MCF 10A (cell line): ENCODE measurements at regions not wholly inside any gene's neighbourhood (a gene's known extent, or its start where the extent isn't known, plus 50 kb on each side); places are given as distances from the start of the nearest gene placed in this dataset.

Source experiments
- BruUV-seq: library from RNA; stranded (reverse); fragments of 400-500 nt; replicated peaks from 2 replicates; lab custom pipeline; 2021; lab: Mats Ljungman, UMichigan
- CTCF ChIA-PET: fragments of 300-600 bp; sonication (Branson Sonifier 250); formaldehyde crosslinking; extraction: SDS; loops from one replicate; lab custom pipeline; 2021; ENCODE audit warnings: antibody characterized with exemption, inconsistent platforms; lab: Yijun Ruan, JAX
- POLR2A ChIA-PET: fragments of 300-600, 350-650 bp; sonication (Branson Sonifier 250); formaldehyde crosslinking; extraction: SDS; loops from one replicate; lab custom pipeline; 2020; ENCODE audit warnings: antibody characterized with exemption, inconsistent platforms; lab: Yijun Ruan, JAX
- DNase-seq: peaks from one replicate; pipeline ENCODE4 v3.0.0-alpha.2; 2018; ENCODE audit not compliant: unreplicated experiment
- H3K27ac Mint-ChIP-seq: one replicate; pipeline ENCODE4 v1.8.0; 2022; ENCODE audit warnings: mild to moderate bottlenecking, low read depth, mixed read lengths; ENCODE audit not compliant: unreplicated experiment
- H3K27me3 Mint-ChIP-seq: one replicate; pipeline ENCODE4 v1.8.0; 2022; ENCODE audit warnings: mixed read lengths; ENCODE audit not compliant: insufficient read depth, unreplicated experiment
- H3K36me3 Mint-ChIP-seq: one replicate; pipeline ENCODE4 v1.8.0; 2022; ENCODE audit warnings: mild to moderate bottlenecking, moderate library complexity, mixed read lengths; ENCODE audit not compliant: insufficient read depth, unreplicated experiment
- H3K4me1 Mint-ChIP-seq: one replicate; pipeline ENCODE4 v1.8.0; 2022; ENCODE audit warnings: mixed read lengths; ENCODE audit not compliant: insufficient read depth, unreplicated experiment
- H3K4me3 Mint-ChIP-seq: one replicate; pipeline ENCODE4 v1.8.0; 2022; ENCODE audit warnings: mild to moderate bottlenecking, moderate library complexity, mixed read lengths; ENCODE audit not compliant: unreplicated experiment
- H3K9me3 Mint-ChIP-seq: one replicate; pipeline ENCODE4 v1.8.0; 2022; ENCODE audit warnings: mixed read lengths; ENCODE audit not compliant: unreplicated experiment
- CTCF ChIP-seq: fragments of 200-600 bp; IDR thresholded peaks from one replicate; pipeline ENCODE4 v1.8.0; 2022; ENCODE audit warnings: antibody characterized with exemption, mild to moderate bottlenecking; ENCODE audit not compliant: unreplicated experiment
- intact Hi-C: fragments of 100-400 bp; cut with micrococcal nuclease; formaldehyde crosslinking; loops from 2 replicates; pipeline ENCODE4 v1.14.1; 2022

GRCh38 chr10:118903691-118904090 is 125.8 kb upstream of the NANOS1 start:
- intact Hi-C loops: no loop called here
- Mint-ChIP-seq H3K4me1 (no peaks in the 10 kb centered on the region), H3K27me3 (no peaks in the 10 kb centered on the region), H3K4me3 (no peak overlapping the region), H3K9me3 (no peaks in the 10 kb centered on the region), H3K27ac (no peak overlapping the region), H3K36me3 (no peaks in the 10 kb centered on the region)
- POLR2A ChIA-PET: no interaction called here
- DNase-seq: no peak
- no peak for TF ChIP-seq CTCF
- no TSS peak for BruUV-seq
- CTCF ChIA-PET: no interaction called here

- DNase-seq: no peak
- H3K27me3 Mint-ChIP-seq: no peaks in the 10 kb centered on the region
- H3K4me3 Mint-ChIP-seq: no peak overlapping the region
- POLR2A ChIA-PET: no interaction called here
- H3K27ac Mint-ChIP-seq: no peak overlapping the region
- no peaks in the 10 kb centered on the region for H3K4me1 Mint-ChIP-seq
- no peaks in the 10 kb centered on the region for H3K9me3 Mint-ChIP-seq
- TF ChIP-seq CTCF: no peak
- H3K36me3 Mint-ChIP-seq: no peaks in the 10 kb centered on the region
- no TSS peak for BruUV-seq
- intact Hi-C loops: no loop called here
- CTCF ChIA-PET: no interaction called here
These were observed 125.2 kb upstream of the NANOS1 start for GRCh38 chr10:118904286-118904685.

GRCh38 chr10:118907051-118907450 is 122.5 kb upstream of the NANOS1 start:
- Mint-ChIP-seq H3K27me3 (no peaks in the 10 kb centered on the region), H3K4me1 (peaks cover 6% of the 10 kb centered on the region), H3K36me3 (no peaks in the 10 kb centered on the region), H3K9me3 (no peaks in the 10 kb centered on the region), H3K4me3 (no peak overlapping the region), H3K27ac (no peak overlapping the region)
- no peak for DNase-seq
- ChIA-PET CTCF (interaction anchor here (0.7 kb wide), 1 partner anchor 8 kb away, joined by 3 read pairs; no protein-coding TSS in a partner anchor), POLR2A (no interaction called here)
- intact Hi-C loops: no loop called here
- no peak for TF ChIP-seq CTCF
- no TSS peak for BruUV-seq

GRCh38 chr10:118908557-118909256 is 120.8 kb upstream of the NANOS1 start:
- POLR2A ChIA-PET: no interaction called here
- H3K9me3 Mint-ChIP-seq: no peaks in the 10 kb centered on the region
- H3K4me1 Mint-ChIP-seq: peaks cover 6% of the 10 kb centered on the region
- H3K27me3 Mint-ChIP-seq: no peaks in the 10 kb centered on the region
- intact Hi-C loops: no loop called here
- no peak overlapping the region for H3K4me3 Mint-ChIP-seq
- CTCF ChIA-PET: no interaction called here
- no peak for DNase-seq
- BruUV-seq: no TSS peak
- no peak overlapping the region for H3K27ac Mint-ChIP-seq
- no peaks in the 10 kb centered on the region for H3K36me3 Mint-ChIP-seq
- TF ChIP-seq CTCF: no peak
